GM19452 (cell line): ENCODE measurements at regions not wholly inside any gene's neighbourhood (a gene's known extent, or its start where the extent isn't known, plus 50 kb on each side); places are given as distances from the start of the nearest gene placed in this dataset.

Experiments used
- ATAC-seq: cut with Tn5 transposase; IDR thresholded peaks from one replicate; pipeline ENCODE4 v1.9.1; 2021; ENCODE audit not compliant: unreplicated experiment

- no peak for ATAC-seq
These were observed 676.0 kb upstream of the SALL3 start for GRCh38 chr18:78303519-78304191.

DNA sequence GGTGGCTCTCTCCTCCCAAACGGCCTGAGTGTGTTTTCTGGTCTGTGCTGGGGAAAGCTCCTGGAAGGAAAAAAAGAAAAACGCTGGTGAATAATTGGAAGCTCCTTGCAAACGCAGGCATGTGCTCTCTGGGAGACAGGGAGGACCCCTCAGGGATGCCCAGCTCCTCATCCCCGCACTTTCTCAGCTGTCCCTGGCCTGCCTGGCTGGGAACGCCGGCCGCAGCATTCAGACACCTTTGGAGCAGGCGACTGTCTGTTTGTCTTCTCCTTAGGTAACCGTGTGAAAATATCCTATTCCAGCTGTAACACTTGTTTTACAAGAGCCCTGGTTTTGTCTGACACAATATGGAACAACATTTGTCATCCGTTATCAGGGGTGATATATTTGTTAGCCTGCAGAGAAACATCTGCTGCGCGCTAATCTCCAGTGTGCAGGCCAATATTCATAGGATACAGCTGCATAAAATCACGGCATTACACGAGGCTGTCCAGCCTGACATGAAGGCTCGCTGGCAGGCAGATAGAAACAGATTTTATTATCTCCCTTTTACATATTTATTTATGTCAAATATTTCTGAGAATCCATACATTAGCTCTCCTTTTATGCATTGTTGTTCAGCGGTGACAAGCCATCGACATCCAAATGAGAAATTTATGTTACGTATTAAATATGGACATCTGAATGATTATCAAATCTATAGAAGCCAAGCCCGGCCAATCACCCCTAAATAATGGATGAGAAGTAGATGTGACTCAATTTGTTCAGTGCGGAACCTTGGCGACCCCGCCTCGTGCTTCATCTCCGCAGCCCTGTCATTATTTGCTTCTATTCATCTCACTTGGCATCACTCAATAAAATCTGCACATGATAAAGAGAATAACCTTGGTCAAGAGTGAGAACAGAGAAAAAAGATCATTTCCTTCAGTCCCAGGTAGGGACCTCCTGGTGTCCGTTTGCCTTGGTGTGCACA is 675.1 kb upstream of the SALL3 start:
- no peak for ATAC-seq

DNA sequence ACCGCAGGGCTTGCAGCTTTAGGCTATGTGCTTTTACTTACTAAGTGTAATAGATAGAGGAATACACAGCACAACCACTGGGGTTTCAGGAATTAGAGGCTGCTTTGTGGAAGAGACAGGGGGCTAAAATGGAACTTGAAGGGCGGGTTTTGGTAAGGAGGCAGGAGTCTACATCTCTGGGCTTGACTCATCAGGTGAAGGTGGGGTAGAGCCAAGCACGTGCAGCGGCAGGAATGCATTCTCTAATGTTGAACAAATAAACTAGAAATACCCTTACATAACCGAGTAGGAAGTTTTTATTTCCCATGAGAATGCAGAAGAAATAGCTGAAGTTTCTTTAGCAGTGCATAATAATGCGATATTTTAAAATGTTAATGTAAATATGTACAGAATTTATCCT is 673.8 kb upstream of the SALL3 start:
- ATAC-seq: no peak

- no peak for ATAC-seq
These were observed 670.3 kb upstream of the SALL3 start for GRCh38 chr18:78309307-78309706.

- no peak for ATAC-seq
These were observed 669.7 kb upstream of the SALL3 start for GRCh38 chr18:78309924-78310323.

GRCh38 chr18:78319264-78319663 is 660.4 kb upstream of the SALL3 start:
- no peak for ATAC-seq

- no peak for ATAC-seq
These were observed 659.7 kb upstream of the SALL3 start for GRCh38 chr18:78319961-78320360.

GRCh38 chr18:78321402-78321801 is 658.2 kb upstream of the SALL3 start:
- no peak for ATAC-seq

- ATAC-seq: no peak
These were observed 656.0 kb upstream of the SALL3 start for GRCh38 chr18:78323453-78324197.

DNA sequence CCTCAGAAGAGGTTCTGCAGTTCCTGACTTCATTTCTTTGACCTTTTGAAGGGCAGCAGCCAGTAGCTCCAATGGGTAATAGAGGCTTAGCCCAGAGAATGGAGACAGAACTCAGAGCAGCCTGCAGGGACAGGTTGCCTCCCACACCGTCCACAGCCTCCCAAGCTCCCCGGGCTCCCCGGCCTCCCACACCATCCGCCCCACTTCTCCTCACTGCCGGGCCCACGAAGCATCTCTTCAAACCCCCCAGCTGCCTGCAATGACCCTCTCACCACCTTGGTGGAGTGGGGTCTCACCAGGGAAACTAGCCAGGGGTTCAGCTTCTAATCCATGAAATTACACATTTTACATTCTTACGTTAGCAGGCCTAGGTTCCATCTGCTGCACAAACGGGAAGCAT is 652.0 kb upstream of the SALL3 start:
- ATAC-seq: no peak

- ATAC-seq: no peak
These were observed 648.9 kb upstream of the SALL3 start for GRCh38 chr18:78330766-78331165.

- ATAC-seq: no peak
These were observed 626.7 kb upstream of the SALL3 start for GRCh38 chr18:78352910-78353309.

DNA sequence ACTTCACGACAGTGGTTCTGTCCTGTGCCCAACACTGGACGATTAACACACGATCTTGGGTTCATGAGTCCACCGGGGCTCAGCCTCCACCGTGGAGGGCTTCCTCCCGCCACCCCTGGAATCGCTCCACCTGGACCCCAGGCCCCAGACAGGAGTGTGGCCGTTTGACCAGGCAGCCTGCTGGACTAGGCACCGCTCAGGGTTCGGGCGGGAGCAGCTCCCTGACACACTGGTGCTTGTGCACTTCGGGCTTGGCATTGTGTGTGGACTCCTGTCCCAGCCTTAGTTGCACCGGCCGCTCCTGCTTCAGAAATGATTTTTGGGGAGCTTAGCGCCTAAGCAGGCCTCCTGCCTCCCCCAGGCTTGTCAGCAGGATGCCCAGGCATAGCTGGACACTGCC is 617.4 kb upstream of the SALL3 start:
- ATAC-seq: no peak

GRCh38 chr18:78363556-78364387 is 615.8 kb upstream of the SALL3 start:
- no peak for ATAC-seq

GRCh38 chr18:78364388-78364960 is 615.1 kb upstream of the SALL3 start:
- ATAC-seq: no peak

- no peak for ATAC-seq
These were observed 611.6 kb upstream of the SALL3 start for GRCh38 chr18:78367996-78368395.

- no peak for ATAC-seq
These were observed 610.9 kb upstream of the SALL3 start for GRCh38 chr18:78368726-78369125.

DNA sequence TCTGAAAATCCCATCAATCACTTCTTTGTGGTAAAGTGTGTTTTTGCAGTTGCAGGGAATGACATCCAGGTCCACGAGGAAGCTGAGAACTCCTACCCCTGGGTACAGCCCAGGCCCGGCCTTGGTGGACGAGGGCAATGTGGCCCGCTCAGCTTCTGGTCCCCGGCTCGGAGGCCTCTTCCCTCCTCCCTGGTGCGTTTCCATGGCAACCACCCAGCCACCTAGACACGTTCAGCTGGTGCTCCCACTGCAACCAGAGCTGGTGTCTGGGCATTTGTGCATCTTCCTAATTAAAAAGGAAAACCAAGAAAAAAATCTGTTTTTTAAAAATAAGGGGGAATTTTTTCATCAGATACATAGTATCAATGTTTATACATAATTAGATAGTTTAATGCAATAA is 603.6 kb upstream of the SALL3 start:
- ATAC-seq: no peak

DNA sequence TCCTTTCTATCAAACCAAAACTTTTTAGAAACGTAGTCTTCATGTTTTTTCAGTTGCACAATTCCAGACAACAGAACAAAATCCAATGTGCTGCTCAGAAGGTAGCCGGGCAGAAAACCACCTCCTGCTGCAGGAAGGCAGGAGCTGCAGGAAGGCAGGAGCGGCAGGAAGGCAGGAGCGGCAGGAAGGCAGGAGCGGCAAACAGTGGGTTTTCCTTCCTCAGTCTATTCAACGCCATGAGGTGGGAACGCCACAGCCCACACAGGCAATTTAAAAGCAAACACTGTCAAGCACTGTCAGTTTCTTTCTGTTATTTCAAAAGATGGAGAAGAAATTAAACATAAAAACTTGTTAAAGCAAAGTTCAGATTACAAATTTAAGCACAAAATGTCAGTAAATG is 601.2 kb upstream of the SALL3 start:
- no peak for ATAC-seq

GRCh38 chr18:78378983-78379382 is 600.6 kb upstream of the SALL3 start:
- ATAC-seq: no peak
